ENCODE measurements at regions not wholly inside any gene's neighbourhood (a gene's known extent, or its start where the extent isn't known, plus 50 kb on each side); places are given as distances from the start of the nearest gene placed in this dataset.

GRCh38 chr2:226615891-226616290 lies 183.7 kb downstream of the IRS1 start:
- Histone ChIP-seq H3K27ac (ENCODE audit: low read length) (no peak overlapping the region), H3K27me3 (ENCODE audit: control insufficient read depth, insufficient read depth, low read length) (no peaks in the 10 kb centered on the region), H3K4me1 (ENCODE audit: control insufficient read depth, insufficient read depth, low read length) (no peaks in the 10 kb centered on the region), H3K36me3 (ENCODE audit: control insufficient read depth, insufficient read depth, low read length) (no peaks in the 10 kb centered on the region), H3K9me3 (ENCODE audit: control insufficient read depth, insufficient read depth, low read depth, low read length) (no peaks in the 10 kb centered on the region), H3K4me3 (ENCODE audit: low read depth in 2 of 2, low read length in 2 of 2) (no peak overlapping the region)
- no TSS peak for BruUV-seq (replicated peaks)
- intact Hi-C loops (cut with micrococcal nuclease; ENCODE audit: unreplicated experiment) (no loop called here), in situ Hi-C loops (cut with HindIII; ENCODE audit: low pct_unique_long_range_greater_than_20kb, low sequenced_read_pairs) (no loop called here)
- ChIA-PET POLR2A (no interaction called here), CTCF (no interaction called here)
- no peak for DNase-seq (ENCODE audit: low read depth, low spot score)
- ATAC-seq, result no peak
- TF ChIP-seq SIN3A (IDR thresholded peaks at IDR 0.05; ENCODE audit: borderline replicate concordance, insufficient read depth, low read depth, low read length), result no peak
- TF ChIP-seq TCF7L2 (IDR thresholded peaks at IDR 0.05; ENCODE audit: low read depth, low read length), result no peak
- no peak for TF ChIP-seq CTCF (IDR thresholded peaks at IDR 0.05)
- no peak for TF ChIP-seq REST (IDR thresholded peaks at IDR 0.05; ENCODE audit: insufficient read depth in 1 of 2, low read depth in 2 of 2, low read length in 1 of 2)
- no peak for TF ChIP-seq POLR2AphosphoS5 (IDR thresholded peaks at IDR 0.05; ENCODE audit: low read depth, low read length)

GRCh38 chr2:226611944-226612318 lies 187.7 kb downstream of the IRS1 start:
- no peaks in the 10 kb centered on the region for H3K4me1 ChIP-seq (ENCODE audit: control insufficient read depth, insufficient read depth, low read length)
- H3K27me3 ChIP-seq (ENCODE audit: control insufficient read depth, insufficient read depth, low read length), result no peaks in the 10 kb centered on the region
- in situ Hi-C loops (cut with HindIII; ENCODE audit: low pct_unique_long_range_greater_than_20kb, low sequenced_read_pairs), result no loop called here
- no peak for DNase-seq (ENCODE audit: low read depth, low spot score)
- ChIA-PET POLR2A (no interaction called here), CTCF (no interaction called here)
- intact Hi-C loops (cut with micrococcal nuclease; ENCODE audit: unreplicated experiment), result no loop called here
- no peaks in the 10 kb centered on the region for H3K9me3 ChIP-seq (ENCODE audit: control insufficient read depth, insufficient read depth, low read depth, low read length)
- no peak for TF ChIP-seq SIN3A (IDR thresholded peaks at IDR 0.05; ENCODE audit: borderline replicate concordance, insufficient read depth, low read depth, low read length)
- no peak for TF ChIP-seq TCF7L2 (IDR thresholded peaks at IDR 0.05; ENCODE audit: low read depth, low read length)
- TF ChIP-seq CTCF (IDR thresholded peaks at IDR 0.05), result no peak
- no peak for TF ChIP-seq REST (IDR thresholded peaks at IDR 0.05; ENCODE audit: insufficient read depth in 1 of 2, low read depth in 2 of 2, low read length in 1 of 2)
- no peak for TF ChIP-seq POLR2AphosphoS5 (IDR thresholded peaks at IDR 0.05; ENCODE audit: low read depth, low read length)
- H3K36me3 ChIP-seq (ENCODE audit: control insufficient read depth, insufficient read depth, low read length), result no peaks in the 10 kb centered on the region
- ATAC-seq, result no peak
- no peak overlapping the region for H3K4me3 ChIP-seq (ENCODE audit: low read depth in 2 of 2, low read length in 2 of 2)
- no peak overlapping the region for H3K27ac ChIP-seq (ENCODE audit: low read length)
- no TSS peak for BruUV-seq (replicated peaks)

Measured in Panc1 (cell line).